GM21717 (cell line): ENCODE measurements at regions not wholly inside any gene's neighbourhood (a gene's known extent, or its start where the extent isn't known, plus 50 kb on each side); places are given as distances from the start of the nearest gene placed in this dataset.

Source experiments
- ATAC-seq: cut with Tn5 transposase; IDR thresholded peaks from one replicate; pipeline ENCODE4 v1.9.1; 2021; ENCODE audit warnings: mild to moderate bottlenecking, moderate library complexity; ENCODE audit not compliant: unreplicated experiment

DNA sequence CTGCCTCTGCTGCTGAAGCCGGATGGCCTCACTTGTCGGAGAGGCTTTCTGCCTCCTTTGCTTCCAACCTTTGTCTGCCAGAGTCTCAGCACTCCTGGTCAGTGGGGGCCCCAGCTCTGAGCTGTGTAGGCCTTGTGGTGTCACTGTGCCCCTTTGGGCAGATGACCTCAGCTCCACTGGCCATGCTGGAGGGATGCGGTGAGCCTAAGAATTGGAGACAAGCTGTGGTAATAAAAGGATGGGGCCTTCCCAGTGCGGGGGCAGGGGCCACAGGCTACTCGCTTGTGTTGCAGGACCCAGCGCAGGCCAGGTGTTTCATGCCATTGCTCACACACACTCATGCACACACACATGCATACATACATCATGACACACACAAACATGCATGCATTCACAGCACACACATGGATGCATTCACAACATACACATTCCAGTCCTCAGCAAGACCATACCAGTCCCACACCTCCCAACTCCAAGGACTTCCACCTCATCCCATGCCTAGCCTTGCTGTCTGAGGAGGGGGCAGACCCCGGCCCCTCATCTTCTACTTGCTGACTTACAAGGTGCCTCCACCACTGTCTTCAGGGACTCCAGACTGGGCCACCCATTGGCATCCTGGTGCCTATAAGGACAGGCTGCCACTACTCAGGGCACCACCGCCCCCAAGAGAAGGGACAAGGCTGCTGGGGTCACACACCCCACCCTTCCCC is 237.7 kb downstream of the SYK start:
- no peak for ATAC-seq

- no peak for ATAC-seq
Observed at GRCh38 chr9:91039835-91040140, 238.2 kb downstream of the SYK start.

DNA sequence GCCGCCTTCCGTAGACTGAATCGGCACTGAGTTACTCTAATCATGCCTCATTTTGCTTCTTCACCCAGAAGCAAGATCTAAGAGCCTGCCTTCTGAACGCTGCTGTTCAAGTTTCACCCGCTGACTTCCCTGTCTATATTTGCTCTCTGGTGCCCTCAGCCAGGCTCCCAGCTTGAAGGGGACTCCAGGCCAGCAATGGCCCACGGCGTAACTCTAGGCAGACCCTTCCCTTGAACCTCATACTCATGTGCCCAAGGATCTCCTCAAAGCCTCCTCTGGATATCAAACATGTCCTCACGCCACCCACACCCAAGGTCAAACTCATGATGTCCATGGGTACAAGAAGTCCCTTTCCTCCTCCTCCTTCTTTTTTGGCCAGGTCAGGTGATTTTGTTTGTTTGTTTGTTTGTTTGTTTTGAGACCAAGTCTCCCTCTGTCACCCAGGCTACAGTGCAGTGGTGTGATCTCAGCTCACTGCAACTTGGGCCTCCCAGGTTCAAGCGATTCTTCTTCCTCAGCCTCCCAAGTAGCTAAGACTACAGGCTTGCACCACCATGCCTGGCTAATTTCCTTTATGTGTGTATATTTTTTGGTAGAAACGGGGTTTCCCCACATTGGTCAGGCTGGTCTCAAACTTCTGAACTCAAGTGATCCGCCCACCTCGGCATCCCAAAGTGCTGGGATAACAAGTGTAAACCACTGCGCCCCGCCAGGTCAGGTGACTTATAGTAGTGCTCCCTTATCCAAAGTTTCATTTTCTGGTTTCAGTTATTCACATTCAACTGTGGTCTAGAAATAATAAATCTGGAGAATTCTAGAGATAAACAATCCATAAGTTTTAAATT is 239.0 kb downstream of the SYK start:
- no peak for ATAC-seq

GRCh38 chr9:91042024-91042423 is 240.4 kb downstream of the SYK start:
- ATAC-seq, result no peak

DNA sequence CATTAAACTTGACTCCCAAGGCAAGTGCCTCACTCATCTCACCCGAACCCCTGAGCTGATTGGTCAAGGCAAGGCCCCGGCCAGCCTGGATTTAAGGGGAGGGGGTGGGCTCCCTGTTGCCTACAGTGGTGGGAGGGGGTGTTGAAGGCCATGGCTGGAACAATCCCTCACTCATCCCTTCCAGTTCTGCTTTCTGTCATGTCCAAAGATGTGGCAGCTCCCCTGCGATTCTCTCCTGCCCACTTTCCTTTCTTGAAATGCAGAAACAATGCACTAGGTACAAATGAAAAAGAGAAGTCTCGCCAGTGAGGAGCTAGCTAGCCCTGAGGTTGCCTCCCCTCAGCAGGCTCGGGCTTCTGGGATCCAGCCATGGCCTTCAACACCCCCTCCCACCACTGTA is 240.9 kb downstream of the SYK start:
- ATAC-seq, result no peak

GRCh38 chr9:91043056-91043810 is 241.6 kb downstream of the SYK start:
- no peak for ATAC-seq

- ATAC-seq, result no peak
Observed at GRCh38 chr9:91043811-91044175, 242.2 kb downstream of the SYK start.

GRCh38 chr9:91044354-91044753 is 242.7 kb downstream of the SYK start:
- ATAC-seq, result no peak

DNA sequence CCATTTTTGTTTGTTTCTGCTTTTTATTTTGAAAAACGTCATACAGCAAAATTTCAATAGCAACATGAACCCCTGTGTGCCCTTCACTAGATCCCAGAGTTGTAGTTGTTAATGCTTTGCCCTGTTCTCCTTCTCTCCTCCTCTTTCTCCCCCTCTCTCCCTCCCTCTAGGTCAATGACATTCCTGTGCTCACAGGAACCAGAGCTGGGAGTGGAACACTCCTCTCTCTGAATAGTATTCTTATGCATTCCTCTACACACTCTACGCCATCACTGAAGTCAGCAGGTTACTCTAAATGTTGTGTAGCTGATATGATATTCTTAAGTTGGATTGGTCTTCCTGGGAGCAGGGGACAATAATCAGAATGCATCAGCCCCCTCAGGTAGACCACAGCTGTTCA is 243.4 kb downstream of the SYK start:
- no peak for ATAC-seq

- no peak for ATAC-seq
Observed at GRCh38 chr9:91047529-91047928, 245.9 kb downstream of the SYK start.

DNA sequence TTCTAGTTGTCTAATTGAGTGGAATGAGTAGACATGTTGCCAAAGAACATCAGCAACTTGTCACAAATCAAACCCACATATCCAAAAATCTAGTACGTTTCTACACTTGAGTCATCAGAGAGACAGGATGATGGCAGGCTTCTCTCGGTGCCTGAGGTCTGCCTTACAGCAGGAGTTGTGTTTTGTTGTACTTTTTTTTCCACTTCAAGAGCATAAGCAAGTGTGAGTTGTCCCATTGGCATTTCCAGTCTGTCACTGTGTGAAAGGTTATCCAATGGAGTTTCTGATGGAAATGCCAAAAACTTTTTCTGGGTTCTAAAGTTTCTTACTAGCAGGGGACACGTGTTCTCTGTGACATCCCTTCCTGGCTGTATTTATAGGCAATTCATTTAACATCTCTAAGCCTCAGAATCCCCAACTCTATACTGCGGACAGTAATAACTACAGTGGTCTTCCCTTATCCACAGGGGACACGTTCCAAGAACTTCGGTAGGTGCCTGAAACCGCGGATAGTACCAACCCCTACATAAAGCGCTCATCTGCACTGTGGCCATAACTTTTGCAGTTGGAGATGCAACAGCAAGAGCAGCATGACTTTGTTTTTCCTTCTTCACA is 246.5 kb downstream of the SYK start:
- no peak for ATAC-seq

GRCh38 chr9:91048749-91049148 is 247.1 kb downstream of the SYK start:
- ATAC-seq, result no peak

- no peak for ATAC-seq
Observed at GRCh38 chr9:91053824-91054223, 252.2 kb downstream of the SYK start.

GRCh38 chr9:91055845-91056244 is 254.2 kb downstream of the SYK start:
- no peak for ATAC-seq

- ATAC-seq, result no peak
Observed at GRCh38 chr9:91056486-91056885, 254.9 kb downstream of the SYK start.

DNA sequence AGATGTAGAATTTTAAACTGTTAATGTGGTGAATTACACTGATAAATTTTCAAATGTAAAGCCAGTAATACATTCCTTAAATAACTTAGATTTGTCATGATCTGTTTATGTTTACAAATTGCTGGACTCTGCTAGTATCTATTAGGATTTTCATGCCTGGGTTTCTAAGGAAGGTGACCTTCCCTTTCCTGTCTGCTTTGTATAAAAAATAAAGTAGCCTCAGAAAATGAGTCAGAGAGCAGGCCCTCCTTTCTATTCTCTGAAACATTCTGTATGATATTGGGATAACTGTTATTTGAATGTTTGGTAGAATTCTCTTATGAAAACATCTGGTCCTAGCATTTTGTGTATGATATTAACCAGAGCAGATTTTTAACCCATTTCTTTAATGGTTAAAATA is 255.3 kb downstream of the SYK start:
- ATAC-seq, result no peak

DNA sequence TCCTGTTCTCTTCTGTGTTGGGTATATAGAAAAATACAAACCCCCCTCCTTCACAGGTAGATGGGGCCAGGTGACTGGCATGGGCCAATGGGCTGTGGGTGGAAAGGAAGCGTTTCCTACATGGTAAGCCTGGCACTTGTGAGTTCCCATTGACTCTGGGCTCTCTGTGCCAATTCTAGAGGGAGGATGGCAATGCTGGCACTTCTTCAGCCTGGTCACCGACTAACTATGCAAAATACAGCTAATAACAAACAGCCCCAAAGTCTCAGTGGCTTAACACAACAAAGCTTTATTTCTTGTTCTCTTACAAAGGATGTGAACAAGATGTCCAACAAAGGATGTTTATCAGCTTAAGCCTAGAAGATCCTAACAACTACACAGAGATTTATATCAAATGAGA is 258.1 kb downstream of the SYK start:
- no peak for ATAC-seq

DNA sequence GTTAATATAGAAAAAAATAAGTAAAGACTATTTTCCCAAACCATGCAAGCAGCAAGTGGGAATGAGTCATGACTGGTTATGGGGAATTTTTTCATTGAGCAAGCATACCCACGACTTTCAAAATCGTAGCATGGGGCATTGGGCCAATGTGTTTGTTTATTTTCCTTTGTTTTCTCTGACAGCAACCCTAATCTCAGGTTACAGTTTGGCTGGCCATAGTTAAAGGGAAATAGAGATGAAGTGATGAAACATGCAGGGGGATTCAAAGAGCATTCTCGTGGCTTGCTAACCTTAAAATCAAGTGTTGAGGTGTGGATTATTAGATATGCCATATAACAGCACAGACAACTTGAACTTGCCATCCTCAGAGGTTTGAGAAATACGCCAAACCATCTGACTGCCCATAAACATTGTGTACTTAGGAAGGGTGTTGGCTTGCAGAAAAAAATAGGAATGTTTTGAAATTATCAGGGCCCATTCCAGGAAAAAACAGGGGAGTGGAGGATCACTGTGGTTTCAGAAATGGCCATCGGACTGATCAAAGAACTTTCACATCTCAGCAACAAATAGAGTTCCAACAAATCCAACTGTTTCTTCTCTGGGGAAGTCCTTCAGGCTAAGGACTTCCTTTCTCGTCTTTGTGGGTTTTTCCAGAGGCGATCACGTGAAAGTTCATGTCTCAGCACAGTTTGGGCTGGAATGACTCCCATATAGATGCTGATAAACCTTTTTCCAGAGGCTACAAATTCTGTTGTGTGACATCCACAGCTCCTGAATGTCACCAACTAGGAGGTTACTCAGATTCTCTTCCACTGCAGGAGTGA is 259.1 kb downstream of the SYK start:
- no peak for ATAC-seq

GRCh38 chr9:91061506-91061905 is 259.9 kb downstream of the SYK start:
- no peak for ATAC-seq

GRCh38 chr9:91062281-91062680 is 260.7 kb downstream of the SYK start:
- ATAC-seq, result no peak

DNA sequence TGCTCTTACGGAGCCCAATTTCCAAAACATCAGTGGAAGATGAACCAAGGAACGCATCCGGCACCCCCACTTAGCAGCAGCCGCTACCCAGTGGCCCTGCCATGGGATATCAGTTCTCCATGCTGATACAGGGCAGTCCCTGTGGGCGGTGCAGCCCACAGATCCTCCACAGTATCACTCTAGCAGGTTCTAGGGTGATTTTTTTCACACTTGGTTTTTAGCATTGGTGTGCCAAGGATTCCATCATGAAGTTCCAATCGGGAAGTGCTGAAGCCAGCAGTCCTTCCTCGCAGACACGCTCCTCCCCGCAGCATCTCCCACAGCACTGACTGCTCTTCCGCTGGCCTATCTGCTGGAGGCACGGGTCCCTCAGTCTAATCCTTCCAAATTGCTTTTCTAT is 261.9 kb downstream of the SYK start:
- ATAC-seq, result no peak
